22Rv1 (cell line): ENCODE measurements at regions not wholly inside any gene's neighbourhood (a gene's known extent, or its start where the extent isn't known, plus 50 kb on each side); places are given as distances from the start of the nearest gene placed in this dataset.

Experiments used
- H3K27ac ChIP-seq: fragments of 450-650 bp; 2 replicates; pipeline ENCODE4 v1.5.1; 2017
- ZFX ChIP-seq: fragments of 450-650 bp; IDR thresholded peaks from 2 replicates; pipeline ENCODE4 v1.6.1; 2017; ENCODE audit warnings: antibody characterized with exemption, borderline replicate concordance
- TF ChIP-seq, protein P1 (sequence below): fragments of 450-650 bp; IDR thresholded peaks from 2 replicates; pipeline ENCODE4 v1.5.1; 2017; ENCODE audit warnings: mild to moderate bottlenecking

DNA sequence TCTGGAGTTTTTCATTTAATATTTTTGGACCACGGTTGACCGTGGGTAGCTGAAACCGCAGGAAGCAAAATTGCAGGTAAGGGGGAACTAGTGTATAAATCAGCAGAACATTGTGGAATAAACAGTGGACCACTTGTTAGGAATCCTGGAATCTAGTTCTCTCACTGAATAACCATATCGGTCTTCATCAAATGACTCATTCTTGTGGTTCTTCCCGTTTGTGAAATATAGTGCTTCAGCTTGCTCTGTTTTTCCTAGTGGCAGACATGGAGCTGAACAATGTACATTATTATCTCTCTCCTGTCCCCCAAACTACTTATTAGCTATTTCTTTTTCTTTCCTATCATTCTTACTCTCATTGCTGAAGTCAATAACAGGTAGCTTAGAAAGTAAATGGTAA is 61.9 kb downstream of the HSPA13 start:
- TF ChIP-seq, protein P1, sequence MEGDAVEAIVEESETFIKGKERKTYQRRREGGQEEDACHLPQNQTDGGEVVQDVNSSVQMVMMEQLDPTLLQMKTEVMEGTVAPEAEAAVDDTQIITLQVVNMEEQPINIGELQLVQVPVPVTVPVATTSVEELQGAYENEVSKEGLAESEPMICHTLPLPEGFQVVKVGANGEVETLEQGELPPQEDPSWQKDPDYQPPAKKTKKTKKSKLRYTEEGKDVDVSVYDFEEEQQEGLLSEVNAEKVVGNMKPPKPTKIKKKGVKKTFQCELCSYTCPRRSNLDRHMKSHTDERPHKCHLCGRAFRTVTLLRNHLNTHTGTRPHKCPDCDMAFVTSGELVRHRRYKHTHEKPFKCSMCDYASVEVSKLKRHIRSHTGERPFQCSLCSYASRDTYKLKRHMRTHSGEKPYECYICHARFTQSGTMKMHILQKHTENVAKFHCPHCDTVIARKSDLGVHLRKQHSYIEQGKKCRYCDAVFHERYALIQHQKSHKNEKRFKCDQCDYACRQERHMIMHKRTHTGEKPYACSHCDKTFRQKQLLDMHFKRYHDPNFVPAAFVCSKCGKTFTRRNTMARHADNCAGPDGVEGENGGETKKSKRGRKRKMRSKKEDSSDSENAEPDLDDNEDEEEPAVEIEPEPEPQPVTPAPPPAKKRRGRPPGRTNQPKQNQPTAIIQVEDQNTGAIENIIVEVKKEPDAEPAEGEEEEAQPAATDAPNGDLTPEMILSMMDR, result no peak
- no peak for TF ChIP-seq ZFX
- no peak overlapping the region for H3K27ac ChIP-seq

DNA sequence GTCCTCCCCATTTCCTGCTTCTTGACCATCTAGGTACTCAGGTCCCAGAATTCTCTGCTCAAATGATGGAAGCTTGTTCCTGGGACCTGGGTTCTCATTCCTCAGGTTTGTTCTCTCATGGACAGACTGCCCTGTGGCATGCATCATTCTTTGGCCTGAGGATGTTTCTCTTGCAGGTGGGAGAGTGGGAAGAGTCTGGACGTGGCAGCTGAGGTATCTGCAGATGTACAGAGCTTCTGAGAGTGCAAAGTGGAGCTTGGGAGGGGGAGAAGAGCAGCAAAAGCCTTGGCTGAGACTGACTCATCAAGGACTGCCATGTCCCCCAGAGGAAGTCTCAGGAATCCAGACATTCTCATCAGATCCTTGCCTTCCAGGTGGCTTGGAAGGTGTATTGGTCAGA is 63.1 kb downstream of the HSPA13 start:
- H3K27ac ChIP-seq, result no peak overlapping the region
- no peak for TF ChIP-seq ZFX
- TF ChIP-seq, protein P1, result no peak

DNA sequence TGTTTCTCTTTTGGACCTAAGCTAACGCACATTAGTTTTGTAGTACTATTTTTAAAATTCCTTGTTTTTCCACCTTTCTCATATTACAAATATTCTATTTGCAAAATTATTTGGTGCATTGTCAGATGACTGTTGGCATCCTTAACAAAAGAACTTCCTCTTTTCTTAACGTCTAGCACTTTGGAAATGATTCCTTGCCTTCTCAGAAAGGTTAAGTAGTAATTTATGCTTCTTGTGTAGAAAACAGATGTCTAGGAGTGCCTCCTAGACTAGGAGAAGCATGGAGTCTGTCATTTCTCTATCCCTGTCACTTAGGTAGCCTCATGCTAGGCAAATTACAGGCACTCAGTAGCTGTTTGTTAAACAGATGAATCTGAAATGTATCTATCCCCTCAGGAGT is 64.4 kb downstream of the HSPA13 start:
- no peak overlapping the region for H3K27ac ChIP-seq
- TF ChIP-seq ZFX, result no peak
- TF ChIP-seq, protein P1, result no peak

DNA sequence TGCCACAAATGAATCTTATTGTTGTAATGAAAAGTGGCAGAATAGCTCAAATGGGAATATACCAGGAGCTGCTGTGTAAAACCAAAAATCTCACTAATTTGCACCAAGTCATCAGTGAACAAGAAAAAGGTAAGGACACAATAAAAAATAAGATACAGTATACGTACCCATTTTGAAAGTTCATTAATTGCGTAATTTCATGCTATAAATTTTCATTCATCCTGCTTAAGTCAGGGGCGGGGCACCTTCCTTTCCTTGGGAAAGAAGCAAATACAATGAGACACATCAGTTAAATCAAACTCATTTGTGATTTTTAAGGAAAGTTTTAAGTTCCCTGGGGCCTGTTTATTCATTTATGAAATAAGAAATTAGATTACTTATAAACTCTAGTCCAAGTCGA is 65.4 kb downstream of the HSPA13 start:
- TF ChIP-seq, protein P1, result no peak
- TF ChIP-seq ZFX, result no peak

DNA sequence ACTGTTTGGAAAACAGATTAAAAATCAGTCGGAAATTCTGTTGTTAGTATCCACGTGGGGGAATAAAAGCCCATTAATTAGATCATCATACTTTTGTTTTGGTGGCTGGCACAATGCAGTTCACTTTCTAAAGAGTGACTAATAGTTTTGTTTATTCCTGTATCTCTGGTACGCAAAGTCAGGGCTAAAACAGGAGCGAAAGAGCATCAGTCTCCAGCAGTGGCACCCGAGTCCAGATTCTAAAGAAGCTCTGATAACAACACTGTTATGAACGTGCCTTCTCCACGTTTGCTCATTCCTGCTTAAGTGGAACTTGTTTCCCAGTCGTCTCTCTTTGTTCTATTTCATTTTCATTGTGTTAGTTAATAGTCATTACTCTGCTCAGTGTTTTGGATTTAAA is 69.6 kb downstream of the HSPA13 start:
- TF ChIP-seq, protein P1, result no peak
- TF ChIP-seq ZFX, result no peak
- H3K27ac ChIP-seq, result no peak overlapping the region

More for the DNA sequence above, 65.4 kb downstream of the HSPA13 start:
- no peak overlapping the region for H3K27ac ChIP-seq

DNA sequence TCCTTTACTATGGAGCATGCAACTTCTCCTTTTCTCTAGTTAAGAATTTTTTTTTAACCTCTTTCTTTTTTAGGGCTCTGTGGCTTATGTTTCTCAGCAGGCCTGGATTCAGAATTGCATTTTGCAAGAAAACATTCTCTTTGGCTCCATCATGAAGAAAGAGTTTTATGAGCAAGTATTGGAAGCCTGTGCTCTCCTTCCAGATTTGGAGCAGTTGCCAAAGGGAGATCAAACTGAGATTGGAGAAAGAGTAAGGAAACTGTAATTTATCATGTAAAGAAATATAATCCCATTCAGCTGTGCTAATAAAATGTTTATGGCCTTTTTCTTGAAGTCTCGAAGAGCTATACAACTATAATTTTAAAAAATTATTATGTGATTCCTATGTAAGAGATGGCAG is 70.1 kb downstream of the HSPA13 start:
- TF ChIP-seq, protein P1, result no peak
- no peak for TF ChIP-seq ZFX
- no peak overlapping the region for H3K27ac ChIP-seq

DNA sequence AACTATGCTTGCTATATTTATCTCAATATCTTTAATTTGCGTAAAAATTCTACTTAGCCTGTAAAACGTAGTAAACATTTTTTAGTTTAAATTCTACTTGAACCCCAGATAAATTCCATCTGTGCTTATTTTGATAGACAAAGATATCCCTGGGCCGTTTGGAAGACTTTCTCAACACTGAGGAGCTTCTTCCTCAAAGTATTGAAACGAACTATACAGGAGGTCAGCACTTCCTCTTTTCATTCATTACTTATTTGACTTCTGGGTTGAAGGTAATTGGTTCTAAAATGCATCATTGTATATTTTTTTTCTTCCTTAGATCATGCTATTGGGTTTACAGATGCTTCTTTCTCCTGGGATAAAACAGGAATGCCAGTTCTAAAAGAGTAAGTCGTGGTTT is 74.7 kb downstream of the HSPA13 start:
- H3K27ac ChIP-seq, result no peak overlapping the region
- TF ChIP-seq, protein P1, result no peak
- TF ChIP-seq ZFX, result no peak
